MM.1S (cell line): ENCODE measurements at regions not wholly inside any gene's neighbourhood (a gene's known extent, or its start where the extent isn't known, plus 50 kb on each side); places are given as distances from the start of the nearest gene placed in this dataset.
A peak's percentile ranks its signal among the peaks of the same experiment; 100 is the strongest.

Experiments used
- DNase-seq: peaks from one replicate; pipeline ENCODE4 v3.0.0-alpha.2; 2015
- H2AFZ ChIP-seq: fragments of 300-600 bp; sonication (generic); 2 replicates; pipeline ENCODE4 v1.6.0; 2016; ENCODE audit warnings: antibody characterized with exemption, low read length
- H3F3A ChIP-seq: fragments of 300-600 bp; sonication (generic); 2 replicates; pipeline ENCODE4 v1.6.1; 2016; ENCODE audit warnings: mild to moderate bottlenecking, antibody characterized with exemption, low read length, moderate library complexity, mixed read lengths; ENCODE audit not compliant: insufficient read depth
- H3K27ac ChIP-seq: fragments of 300-600 bp; sonication (generic); 2 replicates; pipeline ENCODE4 v1.5.1; 2016; ENCODE audit warnings: mild to moderate bottlenecking, low read length
- H3K27me3 ChIP-seq: fragments of 300-600 bp; sonication (generic); replicated peaks from 2 replicates; pipeline ENCODE4 v1.6.0; 2016; ENCODE audit warnings: low read length; ENCODE audit not compliant: insufficient read depth
- H3K36me3 ChIP-seq: fragments of 300-600 bp; sonication (generic); replicated peaks from 2 replicates; pipeline ENCODE4 v1.6.1; 2016; ENCODE audit warnings: mild to moderate bottlenecking, low read length, mixed read lengths; ENCODE audit not compliant: insufficient read depth
- H3K4me1 ChIP-seq: fragments of 300-600 bp; sonication (generic); 2 replicates; pipeline ENCODE4 v1.6.1; 2016; ENCODE audit warnings: low read length, mixed read lengths
- H3K4me2 ChIP-seq: fragments of 300-600 bp; sonication (generic); 2 replicates; pipeline ENCODE4 v1.6.0; 2016; ENCODE audit warnings: low read depth, low read length
- H3K4me3 ChIP-seq: fragments of 300-600 bp; sonication (generic); 2 replicates; pipeline ENCODE4 v1.5.1; 2016; ENCODE audit warnings: low read length, mixed read lengths
- H3K79me2 ChIP-seq: fragments of 300-600 bp; sonication (generic); 2 replicates; pipeline ENCODE4 v1.6.1; 2016; ENCODE audit warnings: mixed run types, low read length, mixed read lengths
- H3K9ac ChIP-seq: fragments of 300-600 bp; sonication (generic); 2 replicates; pipeline ENCODE4 v1.6.1; 2016; ENCODE audit warnings: low read length, mixed read lengths
- H3K9me2 ChIP-seq: fragments of 300-600 bp; sonication (generic); replicated peaks from 2 replicates; pipeline ENCODE4 v1.6.1; 2016; ENCODE audit warnings: mild to moderate bottlenecking, low read length, mixed read lengths; ENCODE audit not compliant: insufficient read depth
- H3K9me3 ChIP-seq: fragments of 300-600 bp; sonication (generic); replicated peaks from 2 replicates; pipeline ENCODE4 v1.6.1; 2016; ENCODE audit warnings: mild to moderate bottlenecking, low read length, mixed read lengths; ENCODE audit not compliant: insufficient read depth
- H4K20me1 ChIP-seq: fragments of 300-600 bp; sonication (generic); 2 replicates; pipeline ENCODE4 v1.6.1; 2016; ENCODE audit warnings: mild to moderate bottlenecking, low read length, moderate library complexity, mixed read lengths; ENCODE audit not compliant: insufficient read depth
- CTCF ChIP-seq: fragments of 300-600 bp; sonication (generic); IDR thresholded peaks from 2 replicates; pipeline ENCODE4 v1.5.1; 2016; ENCODE audit warnings: antibody characterized with exemption, low read length, mixed read lengths
- EZH2 ChIP-seq: fragments of 300-600 bp; sonication (generic); optimal IDR thresholded peaks from 2 replicates; pipeline ENCODE3; 2017; ENCODE audit warnings: low read depth, mild to moderate bottlenecking, antibody characterized with exemption, low read length, mixed read lengths
- EZH2phosphoT487 ChIP-seq: fragments of 300-600 bp; sonication (generic); IDR thresholded peaks from 2 replicates; pipeline ENCODE4 v1.6.1; 2018; ENCODE audit warnings: antibody characterized with exemption, low read length

- Histone ChIP-seq H4K20me1 (no peaks in the 10 kb centered on the region), H3F3A (peaks cover 47% of the 10 kb centered on the region), H3K9me2 (no peaks in the 10 kb centered on the region), H3K4me2 (peak overlapping the region; percentile 90), H2AFZ (peak overlapping the region; percentile 9; the same call in 1 of the 2 replicates), H3K27ac (peak overlapping the region; percentile 100), H3K79me2 (no peaks in the 10 kb centered on the region), H3K4me1 (peaks cover 42% of the 10 kb centered on the region), H3K36me3 (no peaks in the 10 kb centered on the region), H3K4me3 (peak overlapping the region; percentile 54), H3K9ac (peak overlapping the region; percentile 92), H3K27me3 (no peaks in the 10 kb centered on the region), H3K9me3 (no peaks in the 10 kb centered on the region)
- TF ChIP-seq CTCF (no peak), EZH2phosphoT487 (no peak), EZH2 (no peak)
- DNase-seq, result peak; percentile 93
Observed at GRCh38 chr6:37102299-37103168, 67.4 kb upstream of the PIM1 start.

- peaks cover 47% of the 10 kb centered on the region for H3F3A ChIP-seq
- peak overlapping the region; percentile 100 for H3K27ac ChIP-seq
- peak; percentile 88 for DNase-seq
- 0 out of 2 replicates have a peak overlapping the region, but pooled peaks have one; percentile 34 for H2AFZ ChIP-seq
- peaks cover 42% of the 10 kb centered on the region for H3K4me1 ChIP-seq
- H3K36me3 ChIP-seq, result no peaks in the 10 kb centered on the region
- H3K27me3 ChIP-seq, result no peaks in the 10 kb centered on the region
- TF ChIP-seq EZH2 (no peak), EZH2phosphoT487 (no peak), CTCF (no peak)
- peak overlapping the region; percentile 92 for H3K9ac ChIP-seq
- no peaks in the 10 kb centered on the region for H4K20me1 ChIP-seq
- H3K9me3 ChIP-seq, result no peaks in the 10 kb centered on the region
- peak overlapping the region; percentile 54 for H3K4me3 ChIP-seq
- H3K9me2 ChIP-seq, result no peaks in the 10 kb centered on the region
- H3K4me2 ChIP-seq, result peak overlapping the region; percentile 90
- no peaks in the 10 kb centered on the region for H3K79me2 ChIP-seq
Observed at GRCh38 chr6:37103169-37104039, 66.5 kb upstream of the PIM1 start.

- Histone ChIP-seq H3K4me3 (no peak overlapping the region), H3K9ac (peak overlapping the region; percentile 4; the same call in 1 of the 2 replicates), H3K4me1 (peaks cover 42% of the 10 kb centered on the region), H3K36me3 (no peaks in the 10 kb centered on the region), H3K9me2 (no peaks in the 10 kb centered on the region), H3F3A (peaks cover 47% of the 10 kb centered on the region), H3K79me2 (no peaks in the 10 kb centered on the region), H3K27me3 (no peaks in the 10 kb centered on the region), H3K9me3 (no peaks in the 10 kb centered on the region), H3K27ac (peak overlapping the region; percentile 100), H2AFZ (no peak overlapping the region), H3K4me2 (peak overlapping the region; percentile 30), H4K20me1 (no peaks in the 10 kb centered on the region)
- TF ChIP-seq EZH2 (no peak), CTCF (no peak)
- DNase-seq, result peak; percentile 21
Observed at GRCh38 chr6:37104824-37105147, 65.2 kb upstream of the PIM1 start.
